ENCODE measurements at regions not wholly inside any gene's neighbourhood (a gene's known extent, or its start where the extent isn't known, plus 50 kb on each side); places are given as distances from the start of the nearest gene placed in this dataset.

DNA sequence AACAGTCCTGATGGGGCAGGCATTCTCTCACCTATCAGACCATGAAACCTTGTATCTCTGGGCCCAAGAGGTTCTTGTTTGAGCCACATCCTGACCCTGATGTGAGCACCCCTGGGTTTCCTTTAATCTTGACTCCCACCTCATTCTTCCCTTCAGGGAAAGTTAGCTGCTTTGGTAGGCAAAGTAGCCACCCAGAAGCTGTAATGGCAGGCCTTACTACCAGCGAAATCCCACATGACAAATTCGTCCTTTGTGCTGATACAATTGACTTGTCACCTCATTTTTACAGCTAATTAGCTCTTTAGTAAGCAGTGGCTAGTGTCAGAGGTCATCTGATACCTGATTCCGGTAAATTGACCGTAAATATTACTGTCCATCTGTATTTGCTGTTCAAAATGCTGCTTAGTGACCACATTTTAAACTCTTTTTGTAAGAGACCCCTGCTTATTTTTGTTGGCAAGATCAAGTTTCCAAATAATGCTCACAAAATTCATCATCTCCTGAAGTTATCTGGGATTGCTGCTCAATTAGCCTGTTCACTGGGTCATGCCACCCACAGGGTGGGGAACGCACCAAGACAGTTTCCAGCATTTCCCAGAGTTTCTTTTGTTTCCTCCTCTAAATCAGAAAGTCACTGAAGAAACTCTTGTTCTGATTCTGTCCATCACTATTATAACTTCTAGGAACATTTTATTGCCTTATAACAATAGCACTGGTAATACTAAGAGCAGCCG, 329.7 kb downstream of the GPAT3 start:
- Histone ChIP-seq H2BK120ac (ENCODE audit: low read depth, low read length, poor library complexity, severe bottlenecking) (no peak overlapping the region), H3K27ac (ENCODE audit: insufficient read length, low read depth, low read length) (no peak overlapping the region), H4K8ac (replicated peaks; ENCODE audit: insufficient read length, low read depth, low read length) (no peak overlapping the region), H2BK15ac (ENCODE audit: low read depth, low read length) (no peak overlapping the region), H3K56ac (ENCODE audit: insufficient read length, low read depth, low read length) (no peak overlapping the region), H3K4me2 (ENCODE audit: insufficient read depth, insufficient read length, low read length) (no peak overlapping the region), H4K5ac (ENCODE audit: insufficient read length, low read depth, low read length) (no peak overlapping the region), H4K91ac (ENCODE audit: insufficient read length, low read depth, low read length) (no peak overlapping the region), H2AFZ (ENCODE audit: low read length) (no peak overlapping the region), H3K4me1 (ENCODE audit: insufficient read depth, low read length) (no peaks in the 10 kb centered on the region), H3K9ac (ENCODE audit: extremely low read depth, insufficient read length, low read length) (no peak overlapping the region), H2AK5ac (ENCODE audit: insufficient read length, low read length) (no peak overlapping the region), H2BK12ac (ENCODE audit: insufficient read length, low read depth, low read length) (no peak overlapping the region), H3T11ph (ENCODE audit: low read length) (no peak overlapping the region), H3K79me1 (ENCODE audit: insufficient read depth, low read depth, low read length, poor library complexity, severe bottlenecking) (no peaks in the 10 kb centered on the region), H3K14ac (ENCODE audit: insufficient read depth, low read length) (no peak overlapping the region; the same call in 1 of the 2 replicates), H3K27me3 (ENCODE audit: insufficient read depth, low read length) (no peaks in the 10 kb centered on the region), H2BK20ac (ENCODE audit: low read depth, low read length, poor library complexity, severe bottlenecking) (no peak overlapping the region), H3K9me3 (ENCODE audit: control insufficient read depth, low read depth, low read length) (no peaks in the 10 kb centered on the region), H3K79me2 (ENCODE audit: insufficient read depth, low read length) (0 out of 2 replicates have a peak, but pooled peaks cover 1% of the 10 kb centered on the region), H3K23me2 (ENCODE audit: insufficient read length, low read depth, low read length, poor library complexity, severe bottlenecking) (no peaks in the 10 kb centered on the region), H3K4ac (ENCODE audit: low read depth, low read length) (no peak overlapping the region), H2BK5ac (ENCODE audit: insufficient read length, low read length) (no peak overlapping the region), H3K18ac (ENCODE audit: insufficient read length, low read depth, low read length) (no peak overlapping the region), H3K23ac (ENCODE audit: insufficient read length, low read depth, low read length) (no peak overlapping the region), H4K20me1 (ENCODE audit: control insufficient read depth, insufficient read depth, insufficient read length) (no peaks in the 10 kb centered on the region)
- Mint-ChIP-seq H3K36me3 (ENCODE audit: insufficient read depth in 1 of 3, low read depth in 3 of 3) (no peaks in the 10 kb centered on the region; a peak in 1 of 7 replicates), H3K27ac (no peak overlapping the region), H3K4me1 (peaks cover 6 to 17% of the 10 kb centered on the region in 2 experiments; a peak in 3 of 4 replicates), H3K27me3 (ENCODE audit: low read depth) (no peaks in the 10 kb centered on the region), H3K9me3 (no peaks in the 10 kb centered on the region; a peak in 1 of 5 replicates), H3K4me3 (no peak overlapping the region)
- TF ChIP-seq, protein P1, sequence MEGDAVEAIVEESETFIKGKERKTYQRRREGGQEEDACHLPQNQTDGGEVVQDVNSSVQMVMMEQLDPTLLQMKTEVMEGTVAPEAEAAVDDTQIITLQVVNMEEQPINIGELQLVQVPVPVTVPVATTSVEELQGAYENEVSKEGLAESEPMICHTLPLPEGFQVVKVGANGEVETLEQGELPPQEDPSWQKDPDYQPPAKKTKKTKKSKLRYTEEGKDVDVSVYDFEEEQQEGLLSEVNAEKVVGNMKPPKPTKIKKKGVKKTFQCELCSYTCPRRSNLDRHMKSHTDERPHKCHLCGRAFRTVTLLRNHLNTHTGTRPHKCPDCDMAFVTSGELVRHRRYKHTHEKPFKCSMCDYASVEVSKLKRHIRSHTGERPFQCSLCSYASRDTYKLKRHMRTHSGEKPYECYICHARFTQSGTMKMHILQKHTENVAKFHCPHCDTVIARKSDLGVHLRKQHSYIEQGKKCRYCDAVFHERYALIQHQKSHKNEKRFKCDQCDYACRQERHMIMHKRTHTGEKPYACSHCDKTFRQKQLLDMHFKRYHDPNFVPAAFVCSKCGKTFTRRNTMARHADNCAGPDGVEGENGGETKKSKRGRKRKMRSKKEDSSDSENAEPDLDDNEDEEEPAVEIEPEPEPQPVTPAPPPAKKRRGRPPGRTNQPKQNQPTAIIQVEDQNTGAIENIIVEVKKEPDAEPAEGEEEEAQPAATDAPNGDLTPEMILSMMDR (conservative IDR thresholded peaks at IDR 0.05): no peak
- DNase-seq: no peak
- no CpG with 5 or more reads among the region's 6 CpGs for WGBS (ENCODE audit: extremely low coverage, insufficient read length, low lambda C conversion rate)
